HCT116 (cell line): ENCODE measurements at regions not wholly inside any gene's neighbourhood (a gene's known extent, or its start where the extent isn't known, plus 50 kb on each side); places are given as distances from the start of the nearest gene placed in this dataset.

Source experiments
- ATAC-seq: fragments of 200-7000 bp; cut with Tn5 transposase; 2 replicates; pipeline ENCODE4 v1.9.1; 2020; ENCODE audit warnings: mild to moderate bottlenecking, moderate library complexity
- BruUV-seq: library from RNA; stranded (reverse); fragments of 400-500 nt; replicated peaks from 2 replicates; lab custom pipeline; 2021; lab: Mats Ljungman, UMichigan
- CTCF ChIA-PET: fragments of 300-600 bp; sonication (Branson Sonifier 250); formaldehyde crosslinking; loops from one replicate; lab custom pipeline; 2021; ENCODE audit warnings: antibody characterized with exemption; lab: Charles Lee
- POLR2A ChIA-PET: fragments of 300-600, 350-600 bp; sonication (Branson Sonifier 250); formaldehyde crosslinking; loops from one replicate; lab custom pipeline; 2021; ENCODE audit warnings: antibody characterized with exemption; lab: Charles Lee
- RAD21 ChIA-PET, 2 experiments: fragments of 300-600 bp; sonication (Branson Sonifier 250); formaldehyde crosslinking; loops; one replicate each; lab custom pipeline; 2023; ENCODE audit warnings: low total read pairs in 2 of 2; ENCODE audit not compliant: uncharacterized antibody in 2 of 2, unreplicated experiment in 2 of 2, low non-redundant PET in 1 of 2; lab: Charles Lee
- DNase-seq: peaks from one replicate; pipeline ENCODE4 v3.0.0-alpha.2; 2010; ENCODE audit warnings: low read depth, low spot score
- H2AFZ ChIP-seq: fragments of 200-600 bp; shearing (Covaris generic), sonication (generic); 2 replicates; pipeline ENCODE4 v1.6.1; 2017; ENCODE audit warnings: low read depth, mixed run types, mixed read lengths, antibody characterized with exemption, low read length; ENCODE audit not compliant: poor library complexity, severe bottlenecking
- H3K27ac ChIP-seq: 2 replicates; pipeline ENCODE4 v1.5.1; 2012; ENCODE audit warnings: low read depth, low read length
- H3K27me3 ChIP-seq: fragments of 200-600 bp; sonication (generic); 2 replicates; pipeline ENCODE4 v1.6.1; 2016; ENCODE audit warnings: mixed run types, low read length, mixed read lengths; ENCODE audit not compliant: insufficient read depth
- H3K36me3 ChIP-seq, 2 experiments: fragments of 200-500 bp in 1 of 2; fragments of 200-600 bp in 1 of 2; sonication (Bioruptor generic) in 1 of 2; sonication (generic) in 1 of 2; 2 replicates each; pipeline versions ENCODE4 v1.5.1 to v1.6.1; 2014 to 2016; ENCODE audit warnings: low read length in 2 of 2, inconsistent platforms in 1 of 2, mixed read lengths in 1 of 2, mixed run types in 1 of 2; ENCODE audit not compliant: insufficient read depth in 2 of 2, control insufficient read depth in 1 of 2
- H3K4me1 ChIP-seq, 2 experiments: fragments of 200-600 bp in 1 of 2; sonication (generic) in 1 of 2; 2 replicates each; pipeline versions ENCODE4 v1.5.1 to v1.6.1; 2012 to 2017; ENCODE audit warnings: low read length in 2 of 2, inconsistent platforms in 1 of 2, mild to moderate bottlenecking in 1 of 2, mixed read lengths in 1 of 2, mixed run types in 1 of 2, moderate library complexity in 1 of 2; ENCODE audit not compliant: insufficient read depth in 2 of 2, control insufficient read depth in 1 of 2
- H3K4me2 ChIP-seq: fragments of 200-600 bp; sonication (generic); 2 replicates; pipeline ENCODE4 v1.6.1; 2017; ENCODE audit warnings: mixed run types, low read length, mixed read lengths
- H3K4me3 ChIP-seq, 2 experiments: fragments of 200-600 bp in 1 of 2; sonication (generic) in 1 of 2; replicated peaks in 1 of 2; 2 replicates each; pipeline ENCODE4 v1.5.1; 2011 to 2016; ENCODE audit warnings: low read length in 2 of 2, control low read depth in 1 of 2, low read depth in 1 of 2, mild to moderate bottlenecking in 1 of 2, mixed read lengths in 1 of 2, mixed run types in 1 of 2
- H3K79me2 ChIP-seq: fragments of 200-600 bp; sonication (generic); 2 replicates; pipeline ENCODE4 v1.6.1; 2017; ENCODE audit warnings: mild to moderate bottlenecking, mixed run types, low read length, moderate library complexity, mixed read lengths; ENCODE audit not compliant: insufficient read depth
- H3K9ac ChIP-seq: fragments of 200-600 bp; sonication (generic); 2 replicates; pipeline ENCODE4 v1.6.1; 2016; ENCODE audit warnings: low read length, mixed read lengths
- H3K9me2 ChIP-seq: fragments of 200-600 bp; sonication (generic), shearing (Covaris generic); 2 replicates; pipeline ENCODE4 v1.6.1; 2017; ENCODE audit warnings: mixed run types, mild to moderate bottlenecking, moderate library complexity; ENCODE audit not compliant: insufficient read depth
- H3K9me3 ChIP-seq, 2 experiments: fragments of 200-500 bp in 1 of 2; fragments of 200-600 bp in 1 of 2; sonication (Bioruptor generic) in 1 of 2; sonication (generic) in 1 of 2; 2 replicates each; pipeline ENCODE4 v1.6.1; 2014 to 2017; ENCODE audit warnings: low read length in 2 of 2, mixed read lengths in 2 of 2, inconsistent platforms in 1 of 2, low read depth in 1 of 2, mild to moderate bottlenecking in 1 of 2, mixed run types in 1 of 2, moderate library complexity in 1 of 2; ENCODE audit not compliant: control insufficient read depth in 1 of 2, insufficient read depth in 1 of 2
- H4K20me1 ChIP-seq: fragments of 200-600 bp; sonication (generic), shearing (Covaris generic); 2 replicates; pipeline ENCODE4 v1.6.1; 2017; ENCODE audit warnings: mixed run types, mild to moderate bottlenecking, moderate library complexity; ENCODE audit not compliant: insufficient read depth
- EZH2 ChIP-seq: fragments of 200-600 bp; sonication (generic); IDR thresholded peaks from 2 replicates; pipeline ENCODE4 v1.6.1; 2017; ENCODE audit warnings: antibody characterized with exemption, mixed run types
- POLR2A ChIP-seq: IDR thresholded peaks from 2 replicates; pipeline ENCODE4 v1.7.0; 2011; ENCODE audit warnings: borderline replicate concordance; ENCODE audit not compliant: insufficient read depth, insufficient read length; ENCODE audit errors: extremely low read depth
- SIN3A ChIP-seq: IDR thresholded peaks from 2 replicates; pipeline ENCODE4 v1.6.1; 2012; ENCODE audit warnings: low read depth
- SP1 ChIP-seq: IDR thresholded peaks from 2 replicates; pipeline ENCODE4 v1.6.1; 2012; ENCODE audit warnings: low read depth
- TCF7L2 ChIP-seq: IDR thresholded peaks from 2 replicates; pipeline ENCODE4 v1.7.0; 2011; ENCODE audit warnings: borderline replicate concordance, inconsistent platforms; ENCODE audit not compliant: insufficient read depth, insufficient read length; ENCODE audit errors: extremely low read depth
- ZBTB33 ChIP-seq: IDR thresholded peaks from 2 replicates; pipeline ENCODE4 v1.6.1; 2011; ENCODE audit warnings: mild to moderate bottlenecking, low read length, moderate library complexity; ENCODE audit not compliant: insufficient replicate concordance; ENCODE audit errors: extremely low read depth
- intact Hi-C: fragments of 100-400 bp; cut with micrococcal nuclease; formaldehyde crosslinking; loops from 2 replicates; pipeline ENCODE4 v1.10.0; 2022

- TF ChIP-seq TCF7L2: no peak
Observed at GRCh38 chr10:21172930-21173801, 276.1 kb upstream of the NEBL start (continued).

GRCh38 chr10:21172542-21172929 lies 275.4 kb upstream of the NEBL start:
- Histone ChIP-seq H3K4me2 (peak overlapping the region; percentile 93), H3K9me3 (no peaks in the 10 kb centered on the region), H3K9ac (no peak overlapping the region), H3K4me1 (peaks cover 24 to 39% of the 10 kb centered on the region in 2 experiments), H3K9me2 (no peaks in the 10 kb centered on the region), H3K27ac (no peak overlapping the region), H3K27me3 (no peaks in the 10 kb centered on the region), H4K20me1 (no peaks in the 10 kb centered on the region), H3K4me3 (peak overlapping the region; percentile 75 to 77), H3K36me3 (no peaks in the 10 kb centered on the region), H3K79me2 (no peaks in the 10 kb centered on the region), H2AFZ (no peak overlapping the region)
- intact Hi-C loops: loop anchor here (5.0 kb wide), 1 partner anchor 360 kb away; the partner anchor contains the start of gene MLLT10
- DNase-seq: no peak
- no peak for ATAC-seq
- ChIA-PET RAD21 (interaction anchor here in 1 of 2 experiments (0.7 kb wide), 1 partner anchor 30 kb away, joined by 3 read pairs; no protein-coding TSS in a partner anchor), POLR2A (no interaction called here), CTCF (interaction anchor here (1.4 kb wide), 1 partner anchor 13 kb away, joined by 3 read pairs; no protein-coding TSS in a partner anchor)
- TF ChIP-seq EZH2: no peak
- no peak for TF ChIP-seq ZBTB33
- no peak for TF ChIP-seq SP1
- no peak for TF ChIP-seq POLR2A
- no peak for TF ChIP-seq SIN3A
- no TSS peak for BruUV-seq
